Fibroblast of skin of left quadriceps (primary cell): ENCODE measurements at regions not wholly inside any gene's neighbourhood (a gene's known extent, or its start where the extent isn't known, plus 50 kb on each side); places are given as distances from the start of the nearest gene placed in this dataset.

ENCODE experiments used
- DNase-seq, 2 experiments: peaks; one replicate each; pipeline ENCODE4 v3.0.0-alpha.2; 2013; ENCODE audit warnings: low read depth in 2 of 2

DNA sequence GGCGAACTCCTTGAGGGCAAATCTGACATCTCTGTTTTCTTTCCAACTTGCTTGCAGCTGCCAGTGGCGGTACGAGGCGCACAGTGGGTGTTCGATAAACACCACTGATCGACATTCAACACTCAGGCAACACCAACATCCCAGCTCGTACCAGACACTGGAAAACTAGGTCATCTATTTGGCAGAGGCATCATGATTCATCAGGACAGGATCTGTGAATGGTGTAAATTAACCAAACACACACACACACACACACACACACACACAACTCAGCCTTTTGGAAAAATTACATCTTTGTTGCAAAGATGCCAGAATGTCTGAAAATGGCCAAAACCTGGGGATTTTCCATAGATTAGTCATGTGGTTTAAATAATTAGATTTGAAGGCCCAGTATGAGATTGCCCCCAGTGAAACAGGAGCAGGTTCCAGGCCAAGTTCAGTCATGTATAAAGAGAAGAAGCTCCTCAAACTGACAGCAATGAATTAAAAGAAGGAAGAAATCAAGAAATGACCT lies 150.5 kb upstream of the NCKAP5 start:
- peak; percentile 90 for DNase-seq

DNA sequence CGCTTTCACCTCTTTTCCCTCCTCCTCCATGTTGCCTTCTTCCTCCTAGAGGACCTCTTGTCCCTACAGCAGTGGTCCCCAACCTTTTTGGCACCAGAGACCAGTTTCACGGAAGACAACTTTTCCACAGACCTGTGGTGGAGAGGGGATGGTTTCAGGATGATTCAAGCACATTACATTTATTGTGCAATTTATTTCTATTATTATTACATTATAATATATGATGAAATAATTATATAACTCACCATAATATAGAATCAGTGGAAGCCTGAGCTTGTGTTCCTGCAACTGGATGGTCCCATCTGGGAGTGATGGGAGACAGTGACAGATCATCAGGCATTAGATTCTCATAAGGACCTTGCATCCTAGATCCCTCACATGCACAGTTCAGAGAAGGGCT lies 152.2 kb upstream of the NCKAP5 start:
- no peak for DNase-seq

DNA sequence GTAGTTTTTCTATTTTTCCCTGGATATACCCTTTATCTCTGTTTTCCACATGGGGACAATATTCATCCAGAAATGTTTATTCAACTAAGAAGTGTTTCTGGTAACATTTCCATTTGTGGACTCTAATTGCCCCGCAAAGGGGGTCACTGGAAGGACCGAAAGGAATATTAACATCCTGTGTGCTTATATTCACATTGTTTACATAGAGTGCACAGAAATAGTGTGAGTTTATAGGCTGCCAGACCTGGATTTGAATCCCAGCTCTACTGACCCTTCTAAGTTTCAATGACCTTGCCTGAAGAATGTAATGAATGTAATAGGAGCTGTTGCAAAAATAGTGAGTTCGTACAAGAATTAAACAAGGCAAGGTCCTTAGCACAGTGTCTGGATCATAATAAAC lies 152.9 kb upstream of the NCKAP5 start:
- DNase-seq: no peak

DNA sequence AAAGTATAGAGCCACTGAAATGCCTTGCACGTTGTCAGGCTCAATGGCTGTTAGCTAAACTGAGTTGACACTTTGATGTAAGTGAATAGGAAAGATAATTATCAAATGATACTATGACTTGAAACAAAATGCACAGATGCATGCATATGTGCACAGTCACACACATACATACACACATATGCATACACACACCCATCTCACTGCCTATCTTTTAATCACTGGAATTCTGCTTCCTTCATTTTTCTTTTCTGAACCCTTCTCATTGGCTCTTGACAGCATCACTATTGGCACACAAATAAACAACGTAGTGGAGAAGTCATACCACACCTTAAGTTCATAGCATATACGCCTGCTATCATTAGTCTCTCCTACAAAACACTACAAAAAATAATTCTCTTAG lies 154.9 kb upstream of the NCKAP5 start:
- DNase-seq: no peak

DNA sequence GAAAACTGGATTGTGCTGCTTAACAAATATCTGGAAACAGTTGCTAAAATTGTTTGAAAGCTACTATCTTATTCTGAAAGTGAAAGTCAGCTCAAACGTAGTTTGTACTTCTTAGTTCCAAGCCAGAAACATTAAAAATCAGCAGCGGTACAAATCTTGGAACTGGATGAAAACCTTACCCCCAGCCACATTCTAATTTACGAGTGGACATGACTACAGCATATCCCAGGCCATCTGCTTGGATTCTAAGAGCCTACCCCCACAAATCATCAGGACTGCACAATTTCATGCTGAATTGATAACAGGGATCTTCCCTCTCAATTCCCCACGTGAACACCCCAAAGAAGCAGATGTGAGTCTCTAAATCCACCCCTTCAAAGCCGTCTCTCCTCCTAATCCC lies 158.7 kb upstream of the NCKAP5 start:
- DNase-seq: no peak

DNA sequence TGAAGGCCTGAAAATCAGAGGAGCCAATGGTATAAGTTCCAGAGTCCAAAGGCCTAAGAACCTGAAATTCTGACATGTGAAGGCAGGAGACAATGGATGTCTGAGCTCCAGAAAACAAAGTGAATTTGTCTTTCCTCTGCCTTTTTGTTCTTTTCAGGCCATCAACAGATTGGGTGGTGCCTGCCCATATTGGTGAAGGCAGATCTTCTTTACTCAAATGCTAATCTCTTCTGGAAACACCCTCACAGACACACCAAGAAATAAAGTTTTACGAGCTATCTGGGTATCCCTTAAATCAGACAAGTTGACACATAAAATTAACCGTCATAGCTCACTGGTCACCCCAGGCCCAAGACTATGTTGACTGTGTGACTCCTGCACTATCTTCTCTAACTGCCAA lies 163.8 kb upstream of the NCKAP5 start:
- no peak for DNase-seq

DNA sequence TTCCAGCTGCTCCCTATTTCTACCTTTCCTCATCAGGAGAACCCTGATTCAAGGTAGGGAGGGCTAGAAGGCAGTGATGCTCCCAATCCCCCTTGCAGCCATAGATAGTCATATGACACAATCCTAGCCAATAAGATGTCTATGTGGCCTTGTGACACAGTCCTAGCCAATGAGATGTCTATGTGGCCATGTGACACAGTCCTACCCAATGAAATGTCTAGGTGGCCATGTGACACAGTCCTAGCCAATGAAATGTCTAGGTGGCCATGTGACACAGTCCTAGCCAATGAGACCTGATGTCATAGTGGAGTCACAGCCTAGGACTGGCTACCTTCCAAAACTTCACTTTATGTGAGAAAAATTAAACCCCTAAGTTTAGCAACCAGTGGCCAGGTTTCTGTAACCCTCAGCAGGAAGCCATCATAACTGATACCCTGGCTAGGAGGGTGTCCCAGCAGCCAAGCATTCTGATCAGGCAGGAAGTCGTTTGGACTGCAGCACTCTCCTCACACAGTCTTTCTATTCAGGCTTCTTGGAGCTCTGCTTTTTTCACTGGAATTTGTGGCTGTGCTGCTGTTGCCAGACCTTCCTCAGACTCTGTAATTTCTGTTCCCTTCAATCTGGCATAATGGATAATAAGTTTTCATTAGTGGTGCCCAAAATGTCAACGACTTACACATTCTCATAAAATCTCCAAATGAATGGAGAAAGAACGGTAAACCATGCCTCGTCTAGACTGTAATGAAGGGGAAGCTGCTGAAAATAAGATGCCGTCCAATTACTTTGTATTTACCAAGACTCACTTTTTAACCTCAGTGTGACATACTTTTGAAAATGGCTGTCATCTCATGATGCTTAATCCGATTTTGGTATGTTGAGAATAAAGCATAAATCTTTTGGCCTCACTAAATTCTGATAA lies 165.0 kb upstream of the NCKAP5 start:
- peak in 1 of 2 experiments; percentile 17 for DNase-seq

DNA sequence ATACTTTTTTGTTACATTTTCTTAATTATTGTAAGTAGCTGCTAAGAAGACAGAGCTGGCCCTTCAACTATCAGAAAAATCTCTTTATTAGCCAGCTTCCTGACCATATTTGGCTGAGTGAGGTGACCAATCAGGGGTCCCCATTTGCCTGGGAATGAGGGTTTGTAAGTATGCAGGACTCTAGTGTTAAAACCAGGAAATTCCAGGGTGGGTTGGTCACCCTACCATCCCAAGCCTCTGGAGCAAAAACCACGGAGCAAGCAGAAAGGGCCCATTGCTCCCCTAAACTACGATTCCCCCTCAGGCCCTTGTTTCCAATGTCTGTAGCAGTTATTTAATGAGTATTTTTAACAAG lies 165.6 kb upstream of the NCKAP5 start:
- peak; percentile 89 for DNase-seq

DNA sequence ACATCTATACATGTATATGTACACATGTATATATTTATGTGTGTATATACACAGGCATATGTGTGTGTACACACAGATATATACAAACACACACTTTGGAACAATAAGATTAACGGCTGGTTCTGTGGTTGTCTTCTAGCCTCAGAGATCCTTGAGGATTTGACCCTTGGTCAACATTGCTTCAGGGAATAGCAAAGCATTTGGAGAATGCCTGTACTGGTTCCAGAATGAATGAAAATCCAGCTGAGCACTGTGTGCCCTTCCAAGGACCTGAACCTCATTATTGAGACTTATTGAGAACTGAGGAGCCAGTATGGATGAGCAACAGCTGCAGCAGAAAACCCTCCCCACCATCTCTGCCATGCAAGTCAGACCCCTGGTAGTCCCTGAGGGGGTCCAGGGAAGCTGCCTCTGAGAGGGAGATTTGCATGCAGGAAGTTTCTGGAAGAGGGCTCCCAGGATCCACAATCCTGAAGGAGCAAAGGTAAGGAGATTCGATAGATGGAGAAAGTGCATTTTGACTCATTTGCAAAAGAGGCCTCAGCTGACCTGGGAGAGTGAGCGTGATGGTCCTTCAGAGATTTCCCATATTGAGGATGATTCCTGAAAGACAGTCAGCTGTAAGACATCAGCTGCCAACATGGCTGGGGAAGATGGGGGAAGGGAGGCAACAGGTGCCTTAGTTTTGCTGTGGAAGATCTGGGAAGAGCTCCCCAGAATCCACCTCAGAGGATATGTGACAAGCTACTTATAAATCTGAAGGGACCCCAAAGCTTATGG lies 166.6 kb upstream of the NCKAP5 start:
- DNase-seq: peak in 1 of 2 experiments; percentile 39

DNA sequence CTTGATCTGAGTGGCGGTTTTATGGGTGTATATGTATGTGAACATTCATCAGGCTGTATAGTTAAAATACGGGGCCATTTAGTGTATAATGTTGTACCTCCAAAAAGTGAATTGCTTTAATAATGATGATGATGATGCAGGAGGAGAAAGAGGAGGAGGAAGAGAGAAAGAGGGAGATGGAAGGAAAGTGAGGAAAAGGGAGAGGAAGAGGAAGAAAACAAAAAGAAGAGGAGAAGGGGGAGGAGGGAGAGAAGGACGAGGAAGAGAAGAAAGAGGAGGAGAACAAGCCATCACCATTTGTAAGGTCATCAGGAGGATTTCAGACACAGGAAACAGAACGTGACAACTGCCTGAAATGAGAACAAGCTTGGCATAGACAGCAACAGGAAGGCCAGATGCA lies 168.4 kb upstream of the NCKAP5 start:
- no peak for DNase-seq

DNA sequence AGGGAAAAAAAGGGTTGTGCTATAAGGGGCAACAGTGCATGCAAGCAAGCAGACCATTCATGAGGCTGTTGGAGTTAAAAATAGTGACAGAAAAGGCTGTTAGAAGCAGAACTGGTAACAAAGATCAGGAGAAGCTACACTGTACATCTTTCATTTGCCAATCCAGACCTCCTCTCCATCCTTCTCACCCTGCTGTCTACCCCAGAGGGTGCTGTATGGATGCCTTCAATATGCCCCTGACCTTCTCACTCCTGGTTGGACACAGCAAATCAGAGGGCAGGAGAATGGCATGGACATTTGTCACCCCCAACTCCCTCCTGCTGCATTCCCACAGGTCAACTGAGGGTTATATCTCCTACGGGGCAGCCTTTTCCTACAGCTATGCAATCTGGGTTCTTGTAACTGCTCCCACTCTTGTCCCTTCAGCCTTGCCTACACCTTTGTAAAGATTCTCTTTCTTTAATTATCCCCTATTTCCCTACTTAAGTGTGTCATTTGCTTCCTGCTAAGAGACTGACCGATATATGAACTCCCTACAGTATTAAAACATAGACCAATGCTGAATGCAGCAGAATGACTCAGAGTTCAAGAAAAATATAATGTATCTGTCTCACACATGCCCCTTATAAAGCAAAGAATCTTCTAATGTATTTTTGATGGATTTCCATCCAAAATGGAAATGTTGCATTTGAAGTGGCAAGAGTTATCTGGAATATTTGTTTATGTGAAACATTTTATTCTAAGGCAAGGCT lies 169.2 kb upstream of the NCKAP5 start:
- DNase-seq: no peak

DNA sequence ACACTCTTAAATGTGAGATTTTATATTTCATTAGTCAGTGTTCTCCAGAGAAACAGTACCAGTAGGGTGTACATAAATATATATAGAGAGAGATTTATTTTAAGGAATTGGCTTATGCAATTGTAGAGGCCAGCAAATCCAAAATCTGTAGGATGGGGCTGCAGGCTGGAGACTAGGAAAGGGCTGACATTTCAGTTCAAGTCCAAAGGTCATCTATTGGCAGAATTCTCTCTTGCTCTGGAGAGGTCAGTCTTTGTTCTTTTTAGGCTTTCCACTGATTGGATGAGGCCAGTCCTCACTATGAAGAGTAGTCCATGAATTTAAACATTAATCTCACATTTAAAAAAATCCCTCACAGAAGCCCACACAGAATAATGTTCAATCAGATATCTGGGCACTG lies 170.8 kb upstream of the NCKAP5 start:
- DNase-seq: no peak

DNA sequence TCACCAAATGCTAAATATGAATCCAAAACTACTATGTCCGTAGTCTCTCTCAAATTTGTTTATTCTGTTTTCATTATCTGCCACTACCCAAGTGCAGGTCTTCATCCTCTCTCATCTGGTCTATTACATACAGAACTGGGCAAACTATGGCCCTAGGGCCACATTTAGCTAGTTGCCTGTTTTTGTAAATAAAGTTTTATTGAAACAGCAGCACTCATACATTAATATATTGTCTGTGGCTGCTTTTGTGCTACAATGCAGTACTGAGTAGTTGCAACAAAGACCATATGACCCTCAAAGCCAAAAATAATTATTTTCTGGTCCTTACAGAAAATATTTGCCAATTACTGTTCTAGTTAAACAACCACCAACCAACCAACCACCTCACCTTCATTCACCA lies 172.2 kb upstream of the NCKAP5 start:
- no peak for DNase-seq

DNA sequence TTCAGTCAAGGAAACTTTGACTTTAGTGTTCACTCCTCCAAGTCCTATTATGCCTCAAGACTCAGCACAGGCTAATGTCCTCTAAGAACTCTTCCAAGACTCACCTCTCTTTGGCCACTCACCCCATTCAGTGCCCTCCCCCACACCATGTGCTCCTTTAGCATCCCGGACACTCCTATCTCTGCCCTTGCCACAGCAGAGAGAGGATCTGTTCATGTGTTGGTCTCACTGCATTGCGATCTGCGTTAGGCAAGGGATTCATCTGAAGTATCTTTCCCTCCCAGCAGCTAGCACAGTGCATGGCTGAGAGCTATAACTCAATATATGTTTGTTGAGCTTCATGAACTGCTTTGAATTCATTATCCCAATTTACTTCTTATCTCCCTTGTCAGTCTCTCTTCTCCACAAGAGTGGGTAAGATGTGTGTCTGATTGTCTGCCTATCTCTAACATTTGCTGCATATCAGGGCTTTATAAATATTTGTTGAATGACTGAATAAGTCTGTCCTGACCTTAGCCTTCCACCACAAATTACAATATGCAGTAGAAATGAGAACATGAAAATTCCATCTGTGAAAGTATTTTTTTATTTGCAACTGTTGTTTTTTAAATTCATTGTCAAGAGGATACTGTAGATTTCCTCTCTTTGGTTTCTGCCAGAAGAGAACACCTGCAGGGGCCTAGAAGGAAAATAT lies 179.9 kb upstream of the NCKAP5 start:
- DNase-seq: no peak

DNA sequence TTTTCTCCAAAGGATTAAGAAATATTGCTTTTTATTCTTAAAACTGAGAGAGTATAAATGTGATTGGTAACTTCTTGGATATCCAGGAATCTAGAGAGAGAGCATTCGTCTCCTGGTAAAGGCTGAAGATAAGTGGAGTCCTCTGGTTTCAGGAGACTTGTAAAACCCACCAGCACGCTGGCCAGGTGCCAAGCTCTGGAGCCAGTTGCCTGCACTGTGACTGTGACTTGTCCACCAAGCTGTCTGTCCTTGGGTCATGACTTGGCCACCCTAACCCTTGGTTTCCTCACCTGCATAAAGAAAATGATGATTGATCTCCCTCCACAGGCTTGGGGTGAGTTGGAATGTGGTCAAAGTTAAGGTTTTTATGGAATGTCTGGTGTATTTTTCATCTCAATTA lies 185.4 kb upstream of the NCKAP5 start:
- DNase-seq: no peak

DNA sequence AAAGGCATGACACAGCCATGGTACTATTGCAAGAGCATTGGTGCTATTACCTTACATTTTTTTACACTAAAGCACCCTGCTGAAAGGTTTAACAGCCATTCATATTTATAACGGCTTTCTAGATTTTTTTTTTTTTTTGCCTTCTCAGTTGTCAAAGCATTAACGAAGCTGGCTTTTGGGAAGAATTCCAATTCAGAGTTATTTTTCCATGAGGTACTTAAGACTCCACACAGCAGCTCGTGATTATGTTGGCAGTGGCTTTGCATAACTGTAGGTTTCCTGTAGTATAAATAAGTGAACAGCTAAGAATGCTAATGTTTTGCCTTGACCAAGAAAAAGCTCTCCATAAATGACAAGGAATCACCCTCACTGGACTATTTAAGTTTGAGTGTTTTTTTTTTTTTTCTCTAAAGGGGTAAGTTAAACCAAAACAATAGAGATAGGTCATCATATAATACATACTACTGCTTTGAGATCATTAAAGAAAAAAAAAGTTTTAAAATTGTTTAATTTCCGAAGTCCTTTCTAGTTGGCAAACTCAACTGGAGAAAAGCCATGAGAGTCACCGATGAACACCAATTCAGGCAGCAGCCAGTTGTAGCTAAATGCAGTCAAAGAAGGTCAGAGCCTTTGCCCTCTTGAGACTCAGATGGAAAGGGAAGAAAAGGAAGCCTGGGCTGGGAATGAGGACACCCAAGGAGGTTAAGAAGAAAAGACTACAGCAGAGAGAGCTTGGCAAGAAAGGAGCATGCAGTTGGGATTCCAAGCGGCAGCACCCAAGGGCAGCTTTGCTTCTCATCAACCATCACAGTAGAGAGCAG lies 187.4 kb upstream of the NCKAP5 start:
- peak; percentile 98 for DNase-seq

DNA sequence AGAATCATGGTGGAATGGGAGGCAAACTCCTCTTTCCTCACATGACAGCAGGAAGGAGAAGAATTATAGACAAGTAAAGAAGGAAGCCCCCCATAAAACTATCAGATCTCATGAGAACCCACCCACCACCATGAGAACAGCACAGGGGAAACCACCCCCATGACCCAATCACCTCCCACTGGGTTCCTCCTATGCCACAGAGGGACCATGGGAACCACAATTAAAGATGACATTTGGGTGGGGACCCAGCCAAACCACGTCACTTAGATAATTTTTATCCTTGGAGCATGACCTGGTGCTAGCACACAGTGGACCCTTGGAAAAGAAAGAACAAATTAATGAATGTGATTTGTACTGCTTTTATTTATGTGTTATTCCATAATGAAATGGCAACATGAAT lies 188.6 kb upstream of the NCKAP5 start:
- DNase-seq: no peak

DNA sequence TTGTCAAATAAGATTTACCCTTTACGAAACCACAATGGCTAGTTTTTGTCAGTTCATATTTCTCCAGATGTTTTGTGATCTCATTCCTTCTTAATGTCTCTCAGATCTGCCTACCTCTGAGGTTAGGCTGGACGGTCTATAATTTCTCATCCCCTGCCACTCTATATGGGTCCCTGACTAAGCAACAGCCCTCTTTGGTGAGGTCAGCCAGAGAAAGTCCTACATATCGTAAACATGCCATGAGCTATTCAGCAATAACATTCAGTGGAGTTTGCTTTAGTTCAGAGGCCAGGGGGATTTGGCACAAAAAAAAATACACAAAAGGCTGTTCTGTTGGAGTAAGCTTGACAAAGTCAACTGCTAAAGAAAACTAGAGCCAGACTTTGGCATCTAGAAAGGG lies 192.1 kb upstream of the NCKAP5 start:
- peak; percentile 89 to 91 for DNase-seq

DNA sequence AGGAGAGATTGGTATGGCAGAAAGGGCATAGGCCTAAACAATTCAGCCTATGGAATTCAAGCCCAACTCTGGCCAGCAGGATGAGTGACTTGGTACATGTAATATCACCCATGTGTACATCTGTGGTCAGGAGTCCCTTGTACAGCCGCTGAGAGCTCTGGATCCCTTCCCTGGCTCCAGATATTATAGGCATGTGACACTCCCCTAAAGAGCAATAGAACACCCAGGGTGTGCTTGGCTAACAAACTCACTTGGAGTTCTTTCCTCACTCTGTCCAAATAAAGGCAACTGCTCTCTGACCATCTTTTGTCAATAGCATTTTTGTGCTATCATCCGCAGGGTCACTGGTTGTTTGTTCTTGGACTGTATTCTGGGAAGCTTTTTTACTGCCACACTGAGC lies 197.4 kb upstream of the NCKAP5 start:
- DNase-seq: no peak

DNA sequence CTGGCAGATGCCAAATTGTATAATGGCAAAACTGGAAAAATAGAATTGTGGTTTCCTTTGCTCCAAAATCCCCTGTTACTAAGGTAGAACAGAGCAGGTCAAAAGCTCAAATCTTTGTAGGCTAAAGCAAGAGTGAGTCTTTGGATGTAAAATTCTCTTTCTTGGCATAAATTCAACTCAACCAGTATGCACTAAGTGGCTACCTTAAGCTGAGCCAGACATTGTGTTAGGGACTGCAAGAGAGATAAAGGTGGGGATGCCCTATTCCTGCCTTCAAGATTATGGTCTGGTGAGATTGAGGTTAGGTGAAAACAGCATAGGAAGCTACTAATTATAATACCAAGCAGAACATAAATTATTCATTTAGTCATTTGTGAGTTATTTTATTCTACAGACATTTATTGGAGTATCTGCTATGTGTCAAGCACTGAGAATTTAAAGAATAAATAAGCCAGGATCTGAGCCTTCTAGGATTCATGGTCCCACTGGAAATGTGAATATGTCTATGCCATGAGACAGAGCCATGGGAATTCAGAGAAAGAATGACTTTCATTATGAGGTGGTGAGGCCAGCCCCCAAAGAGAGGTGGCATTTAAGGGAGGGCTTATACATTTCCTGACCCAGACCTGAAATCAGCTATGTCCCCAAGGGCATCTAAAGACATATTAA lies 198.0 kb upstream of the NCKAP5 start:
- no peak for DNase-seq
